ENCODE measurements at regions not wholly inside any gene's neighbourhood (a gene's known extent, or its start where the extent isn't known, plus 50 kb on each side); places are given as distances from the start of the nearest gene placed in this dataset.

DNA sequence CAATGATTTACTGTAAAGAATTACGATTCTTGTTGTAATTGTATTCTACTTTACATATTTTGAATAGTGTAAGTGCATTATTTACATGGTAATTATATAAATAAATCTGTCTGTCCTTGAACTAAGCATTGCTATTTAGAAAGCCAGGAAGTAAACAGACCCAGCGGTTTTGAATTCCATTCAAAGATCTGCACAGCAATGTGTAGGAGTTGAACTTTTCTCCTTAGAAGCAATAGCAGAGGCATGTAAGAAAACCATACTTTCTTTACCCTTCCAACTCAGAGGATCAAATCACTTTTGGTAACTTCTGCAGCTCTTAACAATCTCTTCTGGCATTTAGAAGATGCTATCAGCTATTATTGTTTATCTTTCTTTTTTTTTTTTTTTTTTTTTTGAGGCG is 109.2 kb upstream of the VRK2 start:
- H3K36me3 ChIP-seq (replicated peaks; ENCODE audit: insufficient read depth, low read length): no peaks in the 10 kb centered on the region
- no peak overlapping the region for H3K27ac ChIP-seq (ENCODE audit: low read length)
- no peaks in the 10 kb centered on the region for H3F3A ChIP-seq (ENCODE audit: insufficient read depth, low read length)
- no peaks in the 10 kb centered on the region for H3K79me2 ChIP-seq (ENCODE audit: low read length)
- TF ChIP-seq, protein P1, sequence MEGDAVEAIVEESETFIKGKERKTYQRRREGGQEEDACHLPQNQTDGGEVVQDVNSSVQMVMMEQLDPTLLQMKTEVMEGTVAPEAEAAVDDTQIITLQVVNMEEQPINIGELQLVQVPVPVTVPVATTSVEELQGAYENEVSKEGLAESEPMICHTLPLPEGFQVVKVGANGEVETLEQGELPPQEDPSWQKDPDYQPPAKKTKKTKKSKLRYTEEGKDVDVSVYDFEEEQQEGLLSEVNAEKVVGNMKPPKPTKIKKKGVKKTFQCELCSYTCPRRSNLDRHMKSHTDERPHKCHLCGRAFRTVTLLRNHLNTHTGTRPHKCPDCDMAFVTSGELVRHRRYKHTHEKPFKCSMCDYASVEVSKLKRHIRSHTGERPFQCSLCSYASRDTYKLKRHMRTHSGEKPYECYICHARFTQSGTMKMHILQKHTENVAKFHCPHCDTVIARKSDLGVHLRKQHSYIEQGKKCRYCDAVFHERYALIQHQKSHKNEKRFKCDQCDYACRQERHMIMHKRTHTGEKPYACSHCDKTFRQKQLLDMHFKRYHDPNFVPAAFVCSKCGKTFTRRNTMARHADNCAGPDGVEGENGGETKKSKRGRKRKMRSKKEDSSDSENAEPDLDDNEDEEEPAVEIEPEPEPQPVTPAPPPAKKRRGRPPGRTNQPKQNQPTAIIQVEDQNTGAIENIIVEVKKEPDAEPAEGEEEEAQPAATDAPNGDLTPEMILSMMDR (IDR thresholded peaks at IDR 0.05; ENCODE audit: low read length): no peak
- no peak for TF ChIP-seq EZH2 (optimal IDR thresholded peaks at IDR 0.05; ENCODE audit: low read depth, low read length)
- no peak for TF ChIP-seq EZH2phosphoT487 (IDR thresholded peaks at IDR 0.05; ENCODE audit: low read length)
- no peaks in the 10 kb centered on the region for H3K9me2 ChIP-seq (replicated peaks; ENCODE audit: insufficient read depth, low read length)
- no peaks in the 10 kb centered on the region for H3K9me3 ChIP-seq (replicated peaks; ENCODE audit: insufficient read depth, low read length)
- H3K4me2 ChIP-seq (ENCODE audit: low read depth, low read length): no peak overlapping the region
- no peaks in the 10 kb centered on the region for H3K4me1 ChIP-seq (ENCODE audit: low read length)
- H3K27me3 ChIP-seq (replicated peaks; ENCODE audit: insufficient read depth, low read length): no peaks in the 10 kb centered on the region
- H2AFZ ChIP-seq (ENCODE audit: low read length): no peak overlapping the region
- H3K4me3 ChIP-seq (ENCODE audit: low read length): no peak overlapping the region
- no peak overlapping the region for H3K9ac ChIP-seq (ENCODE audit: low read length)
- no peaks in the 10 kb centered on the region for H4K20me1 ChIP-seq (ENCODE audit: insufficient read depth, low read length)
- no peak for DNase-seq

DNA sequence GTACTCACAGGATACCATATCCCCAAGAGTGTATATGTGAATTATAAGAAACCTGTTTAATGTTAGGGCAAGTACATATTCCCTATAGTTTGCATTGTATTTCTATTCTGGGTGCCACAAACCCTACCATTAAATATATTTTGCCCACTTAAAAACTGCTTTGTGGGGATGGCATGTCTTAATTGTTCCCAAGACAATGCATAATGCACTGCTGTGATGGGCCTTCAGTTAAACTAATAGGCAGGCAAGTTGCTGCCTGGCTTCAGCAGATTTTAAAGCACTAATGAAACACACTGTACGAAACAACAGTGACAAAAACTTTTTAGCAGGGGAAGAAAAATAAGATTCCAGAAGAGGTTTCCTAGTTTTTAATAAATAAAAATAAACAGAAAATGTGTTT is 104.8 kb upstream of the VRK2 start:
- Histone ChIP-seq H3K9me2 (replicated peaks; ENCODE audit: insufficient read depth, low read length) (no peaks in the 10 kb centered on the region), H3K27ac (ENCODE audit: low read length) (no peak overlapping the region), H3K79me2 (ENCODE audit: low read length) (no peaks in the 10 kb centered on the region), H4K20me1 (ENCODE audit: insufficient read depth, low read length) (no peaks in the 10 kb centered on the region), H3K4me1 (ENCODE audit: low read length) (no peaks in the 10 kb centered on the region), H3K9ac (ENCODE audit: low read length) (no peak overlapping the region), H3K4me2 (ENCODE audit: low read depth, low read length) (no peak overlapping the region), H3K9me3 (replicated peaks; ENCODE audit: insufficient read depth, low read length) (no peaks in the 10 kb centered on the region), H3K36me3 (replicated peaks; ENCODE audit: insufficient read depth, low read length) (no peaks in the 10 kb centered on the region), H3K4me3 (ENCODE audit: low read length) (no peak overlapping the region), H3F3A (ENCODE audit: insufficient read depth, low read length) (no peaks in the 10 kb centered on the region), H2AFZ (ENCODE audit: low read length) (no peak overlapping the region), H3K27me3 (replicated peaks; ENCODE audit: insufficient read depth, low read length) (no peaks in the 10 kb centered on the region)
- TF ChIP-seq, protein P1 (IDR thresholded peaks at IDR 0.05; ENCODE audit: low read length): no peak
- TF ChIP-seq EZH2phosphoT487 (IDR thresholded peaks at IDR 0.05; ENCODE audit: low read length): no peak
- no peak for TF ChIP-seq EZH2 (optimal IDR thresholded peaks at IDR 0.05; ENCODE audit: low read depth, low read length)
- no peak for DNase-seq

DNA sequence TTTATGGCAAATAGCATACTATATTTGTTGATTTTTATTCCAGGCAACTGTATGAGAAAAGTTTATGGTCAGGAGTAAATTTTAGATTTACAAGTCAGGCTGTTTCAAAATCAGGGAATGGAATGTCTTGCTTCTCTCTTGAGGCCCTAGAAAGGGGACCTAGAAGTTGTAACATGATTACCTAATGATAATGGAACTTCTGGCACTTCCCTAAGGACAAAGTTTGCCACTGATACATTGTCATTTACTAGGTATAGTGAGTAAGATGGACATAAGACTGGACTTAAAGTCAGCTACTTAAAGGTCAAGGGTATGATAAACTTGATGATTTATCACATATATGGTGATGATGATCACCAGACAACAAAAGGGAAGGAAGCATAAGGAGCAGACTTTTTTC is 103.3 kb upstream of the VRK2 start:
- H3K9ac ChIP-seq (ENCODE audit: low read length): no peak overlapping the region
- no peaks in the 10 kb centered on the region for H4K20me1 ChIP-seq (ENCODE audit: insufficient read depth, low read length)
- H3K4me1 ChIP-seq (ENCODE audit: low read length): no peaks in the 10 kb centered on the region
- no peaks in the 10 kb centered on the region for H3K36me3 ChIP-seq (replicated peaks; ENCODE audit: insufficient read depth, low read length)
- H3F3A ChIP-seq (ENCODE audit: insufficient read depth, low read length): no peaks in the 10 kb centered on the region
- no peak for DNase-seq
- H3K79me2 ChIP-seq (ENCODE audit: low read length): no peaks in the 10 kb centered on the region
- H3K27me3 ChIP-seq (replicated peaks; ENCODE audit: insufficient read depth, low read length): no peaks in the 10 kb centered on the region
- H2AFZ ChIP-seq (ENCODE audit: low read length): no peak overlapping the region
- no peak overlapping the region for H3K4me2 ChIP-seq (ENCODE audit: low read depth, low read length)
- H3K9me3 ChIP-seq (replicated peaks; ENCODE audit: insufficient read depth, low read length): no peaks in the 10 kb centered on the region
- H3K27ac ChIP-seq (ENCODE audit: low read length): no peak overlapping the region
- TF ChIP-seq, protein P1 (IDR thresholded peaks at IDR 0.05; ENCODE audit: low read length): no peak
- TF ChIP-seq EZH2 (optimal IDR thresholded peaks at IDR 0.05; ENCODE audit: low read depth, low read length) (no peak), EZH2phosphoT487 (IDR thresholded peaks at IDR 0.05; ENCODE audit: low read length) (no peak)
- H3K9me2 ChIP-seq (replicated peaks; ENCODE audit: insufficient read depth, low read length): no peaks in the 10 kb centered on the region
- no peak overlapping the region for H3K4me3 ChIP-seq (ENCODE audit: low read length)
